SW480 (cell line): ENCODE measurements at regions not wholly inside any gene's neighbourhood (a gene's known extent, or its start where the extent isn't known, plus 50 kb on each side); places are given as distances from the start of the nearest gene placed in this dataset.
"Not testable (repeated sequence)": the region's sequence is repeated elsewhere in the genome, so short reads cannot be mapped to it uniquely, and the experiment has no call there.

Source experiments
- DNase-seq: peaks from one replicate; pipeline ENCODE4 v3.0.0-alpha.2; 2016; ENCODE audit warnings: low spot score

DNA sequence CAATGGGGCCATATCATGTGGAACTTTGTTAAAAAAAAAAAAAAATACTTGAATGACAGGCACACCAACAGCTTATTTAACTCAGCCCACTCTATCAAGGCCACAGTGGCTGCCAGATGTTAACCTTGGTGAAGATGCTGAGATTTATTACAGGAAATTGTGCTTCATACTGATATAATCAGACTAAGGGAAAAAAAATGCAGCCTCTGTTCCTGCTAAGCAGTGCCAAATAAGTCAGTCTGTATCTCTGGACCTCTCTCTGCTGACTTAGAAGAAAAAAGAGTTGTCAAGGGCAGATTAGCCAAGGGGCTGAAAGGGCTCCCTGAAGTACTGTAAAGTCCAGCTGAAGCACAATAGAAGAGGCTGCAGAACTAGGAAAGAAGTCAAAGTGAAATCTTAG is 677.7 kb upstream of the HTR2C start:
- DNase-seq: no peak

DNA sequence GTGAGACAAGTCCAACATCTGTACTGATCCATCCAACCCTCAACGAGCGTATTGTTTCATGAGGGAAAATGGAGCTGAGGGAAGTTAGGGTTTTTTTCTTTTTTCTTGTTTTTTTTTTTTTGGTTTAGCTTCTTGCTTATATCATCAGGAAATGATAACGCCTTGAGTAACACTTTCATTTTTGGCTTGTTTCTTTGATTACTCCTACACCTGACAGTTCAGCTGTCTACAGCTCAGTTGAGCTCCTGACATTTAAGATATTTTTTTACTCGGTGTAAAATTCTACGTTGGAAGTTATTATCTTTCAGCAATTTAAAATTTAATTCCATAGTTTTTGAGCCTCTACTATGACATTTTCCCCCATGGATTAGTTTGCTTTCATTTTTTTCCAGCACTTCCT is 691.0 kb upstream of the HTR2C start:
- DNase-seq: no peak

GRCh38 chrX:113892401-113892800 is 691.5 kb upstream of the HTR2C start:
- no peak for DNase-seq

DNA sequence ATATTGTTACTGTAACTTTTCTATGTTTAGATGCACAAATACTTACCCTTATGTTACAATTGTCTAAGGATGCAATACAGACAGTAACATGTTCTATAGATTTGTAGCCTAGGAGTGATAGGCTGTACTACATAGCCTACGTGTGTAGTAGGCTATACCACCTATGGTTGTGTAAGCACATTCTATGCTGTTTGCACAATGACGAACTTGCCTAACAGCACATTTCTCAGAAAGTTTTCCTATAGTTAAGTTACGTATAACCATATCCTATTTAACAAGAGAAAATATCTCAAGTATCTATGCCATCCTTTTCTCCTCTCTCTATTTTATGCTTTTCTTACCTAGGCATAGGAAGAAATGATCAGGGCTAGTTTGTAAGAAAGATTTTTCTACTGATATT is 710.8 kb upstream of the HTR2C start:
- no peak for DNase-seq

DNA sequence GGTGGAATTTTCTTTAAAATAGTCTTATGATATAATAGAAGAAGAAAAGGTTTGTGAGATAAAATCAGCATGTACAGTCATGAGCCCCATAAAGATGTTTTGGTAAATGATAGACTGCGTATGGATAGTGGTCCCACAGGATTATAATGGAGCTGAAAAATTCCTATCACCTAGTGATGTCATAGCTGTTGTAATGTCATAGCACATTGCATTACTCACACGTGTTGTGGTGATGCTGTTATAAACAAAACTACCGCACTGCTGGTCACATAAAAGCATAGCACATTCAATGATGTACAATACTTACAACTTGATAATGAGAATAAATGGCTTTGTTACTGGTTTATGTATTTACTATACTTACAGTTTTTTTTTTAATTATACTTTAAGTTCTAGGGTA is 715.2 kb upstream of the HTR2C start:
- DNase-seq: no peak

GRCh38 chrX:113868177-113868576 is 715.7 kb upstream of the HTR2C start:
- DNase-seq: no peak

GRCh38 chrX:113849408-113849807 is 734.5 kb upstream of the HTR2C start:
- DNase-seq: no peak

DNA sequence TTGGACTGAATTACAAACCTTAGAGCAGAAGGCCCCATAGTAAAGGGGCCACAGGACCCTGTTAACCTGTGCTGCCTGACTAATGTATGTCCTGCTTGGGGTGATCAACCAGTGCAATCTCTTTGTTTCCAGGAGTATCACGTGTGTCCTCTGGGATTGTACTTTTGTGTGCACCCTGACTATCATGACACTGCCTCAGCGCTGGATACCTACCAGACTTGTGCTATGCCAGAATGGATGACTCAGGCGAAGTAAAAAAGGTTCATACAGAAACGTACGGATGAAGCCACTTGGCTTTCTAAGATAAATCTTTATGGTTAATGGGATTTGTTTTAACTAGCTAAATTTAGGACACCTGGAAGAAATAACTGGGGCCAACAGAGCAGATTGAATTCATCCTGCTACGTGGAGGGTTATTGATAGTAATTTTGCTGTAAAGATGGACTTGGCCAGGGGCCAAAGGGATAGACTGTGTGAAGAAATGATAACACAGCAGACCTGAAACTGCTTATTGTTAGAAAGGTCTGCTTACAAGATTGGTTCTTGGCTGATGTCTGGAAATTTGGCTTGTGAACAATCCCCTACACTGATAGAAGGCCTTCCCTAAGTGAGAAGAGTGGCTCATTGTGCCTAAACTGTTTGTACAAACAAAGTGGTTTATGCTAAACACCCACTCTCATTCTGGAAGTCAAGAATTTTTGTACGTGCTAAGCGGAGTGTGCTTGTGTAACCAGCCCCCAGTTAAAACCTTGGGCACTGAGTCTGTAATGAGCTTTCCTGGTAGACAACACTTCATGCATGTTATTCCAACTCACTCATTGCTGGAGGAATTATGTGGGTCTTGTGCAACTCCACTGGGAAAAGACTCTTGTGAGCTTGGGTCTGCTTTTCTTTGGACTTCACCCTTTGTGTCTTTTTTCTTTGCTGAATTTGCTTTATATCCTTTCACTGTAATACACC is 750.5 kb upstream of the HTR2C start:
- no peak for DNase-seq

GRCh38 chrX:113828470-113828869 is 755.4 kb upstream of the HTR2C start:
- no peak for DNase-seq

GRCh38 chrX:113818346-113818745 is 765.5 kb upstream of the HTR2C start:
- no peak for DNase-seq

DNA sequence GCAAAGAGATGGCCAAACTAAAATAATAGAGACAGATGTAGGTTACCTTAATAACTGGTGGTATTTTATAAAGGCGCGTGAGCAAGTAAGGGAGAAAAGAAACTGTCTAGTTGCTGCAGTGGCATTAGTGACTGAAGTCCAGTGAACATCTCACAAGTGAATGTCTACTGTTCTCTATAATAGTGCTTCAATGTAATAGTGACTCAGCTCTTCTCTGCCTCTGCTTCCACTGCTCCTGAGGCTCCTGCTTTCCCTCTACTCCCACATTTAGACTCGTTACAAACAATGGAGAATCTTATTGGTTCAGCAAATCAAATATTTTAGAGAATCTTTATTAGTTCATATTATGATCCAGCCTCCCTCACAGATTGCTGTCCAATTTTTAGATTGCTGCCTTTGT is 779.1 kb upstream of the HTR2C start:
- DNase-seq: no peak

- DNase-seq: no peak
Measured at GRCh38 chrX:113804291-113804690, 779.6 kb upstream of the HTR2C start.

- DNase-seq: no peak
Measured at GRCh38 chrX:113802837-113803236, 781.0 kb upstream of the HTR2C start.

DNA sequence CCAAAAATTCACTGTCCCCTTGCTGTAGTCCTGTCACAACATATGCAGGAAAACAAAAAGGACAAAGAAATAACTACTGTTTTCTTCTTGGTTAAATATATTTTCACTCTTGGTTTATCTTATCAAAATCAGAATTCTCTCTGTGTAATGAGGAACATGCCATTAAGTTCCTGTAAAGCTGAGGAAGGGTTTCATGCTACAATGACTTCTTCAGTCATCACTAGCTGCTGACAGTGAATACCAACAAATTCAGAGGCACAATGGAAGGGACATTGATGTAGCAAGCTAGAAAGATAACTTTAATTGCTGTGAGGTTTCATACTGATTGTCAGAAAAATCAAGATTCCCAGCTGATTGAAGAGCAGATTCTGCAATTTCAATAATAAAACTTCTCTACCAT is 782.9 kb upstream of the HTR2C start:
- DNase-seq: no peak

- DNase-seq: no peak
Measured at GRCh38 chrX:113793563-113793962, 790.3 kb upstream of the HTR2C start.

- no peak for DNase-seq
Measured at GRCh38 chrX:113790987-113791386, 792.9 kb upstream of the HTR2C start.

GRCh38 chrX:113784754-113785153 is 799.1 kb upstream of the HTR2C start:
- DNase-seq: not testable (repeated sequence)

DNA sequence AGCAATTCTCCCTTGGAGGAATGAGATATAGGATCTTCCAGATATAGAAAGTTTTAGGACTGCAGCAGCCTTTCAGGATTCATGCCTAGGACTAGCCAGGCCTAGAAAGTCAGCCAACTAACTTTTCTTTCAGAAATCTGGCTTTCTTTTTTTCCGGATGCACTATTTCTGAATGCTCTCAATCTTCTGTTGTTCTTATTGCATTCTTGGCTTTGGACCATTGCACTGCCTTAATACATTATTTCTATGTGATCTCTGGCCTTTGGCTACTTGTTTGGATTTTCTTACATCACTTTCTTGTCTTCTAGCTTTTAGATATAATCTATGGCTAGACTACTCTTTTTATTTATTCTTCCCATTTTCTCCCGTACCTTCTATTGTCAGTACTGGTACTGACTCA is 813.1 kb upstream of the HTR2C start:
- DNase-seq: no peak

GRCh38 chrX:113770071-113770470 is 813.8 kb upstream of the HTR2C start:
- no peak for DNase-seq

DNA sequence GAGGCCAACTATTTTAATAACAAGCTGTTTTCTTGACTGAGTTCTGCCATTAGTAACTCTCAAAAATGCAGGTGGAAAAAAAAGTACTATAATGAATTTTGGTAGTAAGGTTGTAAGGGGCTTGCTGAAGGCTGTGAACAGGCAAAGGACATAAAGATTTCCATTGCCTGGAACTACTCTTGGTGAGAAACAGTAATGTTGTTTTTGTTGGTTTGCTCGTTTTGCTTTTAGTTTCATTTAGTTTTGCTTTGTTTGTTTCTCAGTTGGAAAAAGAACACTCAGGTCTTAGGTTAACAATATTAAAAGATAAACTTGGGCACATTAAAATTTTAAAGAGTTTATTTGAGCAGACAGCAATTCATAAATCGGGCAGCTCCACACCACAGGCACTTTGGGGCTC is 824.5 kb upstream of the HTR2C start:
- DNase-seq: no peak

GRCh38 chrX:113747274-113747973 is 836.5 kb upstream of the HTR2C start:
- DNase-seq: no peak

DNA sequence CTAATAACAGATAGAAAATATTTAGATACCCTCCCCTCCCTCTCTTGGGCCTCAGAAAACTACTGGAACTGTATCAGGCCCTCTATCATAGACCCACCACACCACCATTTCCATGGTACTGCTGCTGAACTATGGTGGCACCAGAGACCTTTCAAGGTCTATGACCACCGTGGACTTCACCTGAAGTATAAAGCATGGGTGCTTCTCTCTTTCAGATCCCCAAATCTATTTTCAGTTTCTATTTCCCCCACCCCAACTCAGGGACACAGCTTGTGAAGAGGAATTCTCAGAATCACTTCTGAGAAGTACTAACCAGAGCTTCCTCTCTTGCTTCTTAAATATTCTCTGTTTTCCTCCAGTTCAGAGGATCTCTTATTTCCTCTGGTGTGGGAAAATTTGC is 840.8 kb upstream of the HTR2C start:
- no peak for DNase-seq

DNA sequence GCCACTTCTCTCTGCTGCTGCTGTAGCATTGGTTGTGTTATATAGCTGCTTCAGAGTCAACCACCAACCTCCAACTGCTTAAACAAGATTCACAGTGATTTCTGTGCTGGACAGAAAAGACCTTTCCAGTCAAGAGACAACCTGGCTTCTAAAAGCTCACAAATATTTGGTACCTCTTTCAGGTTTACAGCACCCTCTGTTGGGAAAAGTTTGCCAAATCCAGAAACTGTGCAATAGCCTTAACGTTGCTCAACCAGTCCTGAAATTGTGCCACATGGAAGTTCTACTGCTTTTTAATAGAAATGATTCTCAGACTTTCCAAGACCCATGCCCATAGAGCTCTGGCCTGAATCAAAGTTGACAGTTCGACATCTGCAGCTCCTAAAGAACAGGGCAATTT is 842.1 kb upstream of the HTR2C start:
- no peak for DNase-seq
